Gastrocnemius medialis (tissue), 4 donors: ENCODE measurements at regions not wholly inside any gene's neighbourhood (a gene's known extent, or its start where the extent isn't known, plus 50 kb on each side); places are given as distances from the start of the nearest gene placed in this dataset.

ENCODE experiments used
- ATAC-seq, 2 donors: fragments of 150-250 bp; one replicate each; pipeline ENCODE4 v1.9.1; 2016
- DNase-seq, 2 donors: peaks; one replicate each; pipeline ENCODE4 v3.0.0-alpha.2; 2019
- H3K27ac ChIP-seq, 4 donors: fragments of 200-600 bp; sonication (generic); 1 replicate in 1 of 4; 2 replicates in 3 of 4; pipeline ENCODE4 v1.5.1; 2016 to 2018; ENCODE audit warnings: mild to moderate bottlenecking in 2 of 4, moderate library complexity in 1 of 4
- H3K27me3 ChIP-seq, 3 donors: fragments of 200-600 bp; sonication (generic) in 2 of 3; 1 replicate in 1 of 3; 2 replicates in 2 of 3; pipeline versions ENCODE4 v1.5.1 to v1.6.0; 2016 to 2019; ENCODE audit warnings: mild to moderate bottlenecking in 1 of 3, moderate library complexity in 1 of 3
- H3K36me3 ChIP-seq, 2 donors: fragments of 200-600 bp; sonication (generic) in 1 of 2; one replicate each; pipeline ENCODE4 v1.5.1; 2017 to 2018
- H3K4me1 ChIP-seq, 2 donors: fragments of 200-600 bp; sonication (generic) in 1 of 2; one replicate each; pipeline ENCODE4 v1.5.1; 2016 to 2017; ENCODE audit warnings: mild to moderate bottlenecking in 2 of 2
- H3K4me3 ChIP-seq, 4 donors: fragments of 200-600 bp; sonication (generic) in 3 of 4; 1 replicate in 1 of 4; 2 replicates in 3 of 4; pipeline ENCODE4 v1.5.1; 2016 to 2019; ENCODE audit warnings: mild to moderate bottlenecking in 2 of 4
- H3K9me3 ChIP-seq, 3 donors: fragments of 200-600 bp; sonication (generic) in 2 of 3; 1 replicate in 1 of 3; 2 replicates in 2 of 3; pipeline ENCODE4 v1.5.1; 2016 to 2019
- CTCF ChIP-seq, 5 experiments: fragments of 450-650 bp in 3 of 5; fragments of 200-600 bp in 2 of 5; sonication (generic) in 2 of 5; IDR thresholded peaks in 4 of 5; conservative IDR thresholded peaks in 1 of 5; 1 replicate in 4 of 5; 2 replicates in 1 of 5; pipeline ENCODE4 v1.5.1; 2016 to 2019; ENCODE audit warnings: antibody characterized with exemption in 5 of 5, mild to moderate bottlenecking in 3 of 5, moderate library complexity in 3 of 5
- POLR2A ChIP-seq, 2 donors: fragments of 450-650 bp; IDR thresholded peaks; one replicate each; pipeline ENCODE4 v1.6.1; 2017; ENCODE audit warnings: antibody characterized with exemption in 2 of 2, mild to moderate bottlenecking in 2 of 2, moderate library complexity in 2 of 2
- in situ Hi-C, 4 donors: fragments of 200-750 bp; cut with MboI; loops; one replicate each; pipeline versions ENCODE4 v1.15.0 to v1.8.0; 2017; ENCODE audit warnings: low sequenced_read_pairs in 4 of 4
- intact Hi-C: fragments of 100-400 bp; cut with DNase I; formaldehyde crosslinking; loops from one replicate; pipeline ENCODE4 v1.15.1; 2023; ENCODE audit warnings: low total_unique reads

- no peak overlapping the region for H3K4me3 ChIP-seq
- in situ Hi-C loops = no loop called here
- intact Hi-C loops = no loop called here
- DNase-seq (no peak), ATAC-seq (no peak)
- peaks cover 12 to 42% of the 10 kb centered on the region in 2 donors for H3K4me1 ChIP-seq
- peak overlapping the region; percentile 38 to 68 (median 53) for H3K27ac ChIP-seq
- TF ChIP-seq CTCF (IDR thresholded peaks at IDR 0.05 in 4 of 5, conservative IDR thresholded peaks at IDR 0.05 in 1 of 5) (no peak), POLR2A (IDR thresholded peaks at IDR 0.05) (no peak)
- no peaks in the 10 kb centered on the region for H3K27me3 ChIP-seq
- no peaks in the 10 kb centered on the region for H3K36me3 ChIP-seq
- H3K9me3 ChIP-seq = no peaks in the 10 kb centered on the region
Observed at GRCh38 chr12:105742567-105742874, 396.2 kb downstream of the NUAK1 start.

GRCh38 chr12:105744371-105745058 lies 394.2 kb downstream of the NUAK1 start:
- ATAC-seq (no peak), DNase-seq (no peak)
- peaks cover 12 to 34% of the 10 kb centered on the region in 2 donors for H3K4me1 ChIP-seq
- in situ Hi-C loops (no loop called here), intact Hi-C loops (no loop called here)
- H3K9me3 ChIP-seq = no peaks in the 10 kb centered on the region
- H3K27me3 ChIP-seq = no peaks in the 10 kb centered on the region
- no peak overlapping the region for H3K4me3 ChIP-seq
- TF ChIP-seq POLR2A (IDR thresholded peaks at IDR 0.05) = no peak
- no peak for TF ChIP-seq CTCF (IDR thresholded peaks at IDR 0.05 in 4 of 5, conservative IDR thresholded peaks at IDR 0.05 in 1 of 5)
- no peak overlapping the region for H3K27ac ChIP-seq
- no peaks in the 10 kb centered on the region for H3K36me3 ChIP-seq

GRCh38 chr12:105745811-105746210 lies 392.9 kb downstream of the NUAK1 start:
- no peak for TF ChIP-seq CTCF (IDR thresholded peaks at IDR 0.05 in 4 of 5, conservative IDR thresholded peaks at IDR 0.05 in 1 of 5)
- TF ChIP-seq POLR2A (IDR thresholded peaks at IDR 0.05) = no peak
- Histone ChIP-seq H3K4me1 (peaks cover 7 to 21% of the 10 kb centered on the region in 2 donors), H3K27ac (no peak overlapping the region), H3K27me3 (no peaks in the 10 kb centered on the region), H3K36me3 (no peaks in the 10 kb centered on the region), H3K9me3 (no peaks in the 10 kb centered on the region), H3K4me3 (no peak overlapping the region)
- ATAC-seq (no peak), DNase-seq (no peak)
- intact Hi-C loops (no loop called here), in situ Hi-C loops (no loop called here)

GRCh38 chr12:105748806-105749600 lies 389.8 kb downstream of the NUAK1 start:
- H3K4me1 ChIP-seq = no peaks in the 10 kb centered on the region
- intact Hi-C loops = no loop called here
- H3K27me3 ChIP-seq = no peaks in the 10 kb centered on the region
- H3K9me3 ChIP-seq = no peaks in the 10 kb centered on the region
- H3K4me3 ChIP-seq = no peak overlapping the region
- in situ Hi-C loops = no loop called here
- no peak for ATAC-seq
- TF ChIP-seq CTCF (IDR thresholded peaks at IDR 0.05 in 4 of 5, conservative IDR thresholded peaks at IDR 0.05 in 1 of 5) (no peak), POLR2A (IDR thresholded peaks at IDR 0.05) (no peak)
- no peaks in the 10 kb centered on the region for H3K36me3 ChIP-seq
- H3K27ac ChIP-seq = no peak overlapping the region
- DNase-seq = no peak
